GM19438 (cell line): ENCODE measurements at regions not wholly inside any gene's neighbourhood (a gene's known extent, or its start where the extent isn't known, plus 50 kb on each side); places are given as distances from the start of the nearest gene placed in this dataset.
"Not testable (repeated sequence)": the region's sequence is repeated elsewhere in the genome, so short reads cannot be mapped to it uniquely, and the experiment has no call there.

Source experiments
- ATAC-seq: cut with Tn5 transposase; IDR thresholded peaks from one replicate; pipeline ENCODE4 v1.9.1; 2021; ENCODE audit warnings: low read depth; ENCODE audit not compliant: unreplicated experiment

GRCh38 chr2:111549174-111549573 lies 334.8 kb downstream of the ANAPC1 start:
- ATAC-seq = not testable (repeated sequence)

DNA sequence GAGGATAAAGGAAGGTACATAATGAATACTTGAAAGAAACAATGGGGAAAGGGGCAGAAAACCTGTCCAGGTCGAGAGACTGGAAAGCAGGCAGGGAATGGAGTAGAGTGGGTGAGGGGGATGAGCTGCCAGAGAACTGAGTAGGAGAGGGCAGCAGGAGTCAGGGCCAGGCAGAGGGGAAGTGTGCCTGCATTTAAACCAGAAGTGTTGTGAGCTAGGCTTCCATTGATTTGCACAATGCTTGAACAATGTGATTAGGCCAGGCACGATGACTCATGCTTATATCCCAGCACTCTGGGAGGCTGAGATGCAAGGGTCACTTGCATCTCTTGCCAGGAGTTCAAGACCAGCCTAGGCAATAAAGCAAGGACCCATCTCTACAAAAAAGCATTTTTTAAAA lies 332.6 kb downstream of the ANAPC1 start:
- ATAC-seq = not testable (repeated sequence)

DNA sequence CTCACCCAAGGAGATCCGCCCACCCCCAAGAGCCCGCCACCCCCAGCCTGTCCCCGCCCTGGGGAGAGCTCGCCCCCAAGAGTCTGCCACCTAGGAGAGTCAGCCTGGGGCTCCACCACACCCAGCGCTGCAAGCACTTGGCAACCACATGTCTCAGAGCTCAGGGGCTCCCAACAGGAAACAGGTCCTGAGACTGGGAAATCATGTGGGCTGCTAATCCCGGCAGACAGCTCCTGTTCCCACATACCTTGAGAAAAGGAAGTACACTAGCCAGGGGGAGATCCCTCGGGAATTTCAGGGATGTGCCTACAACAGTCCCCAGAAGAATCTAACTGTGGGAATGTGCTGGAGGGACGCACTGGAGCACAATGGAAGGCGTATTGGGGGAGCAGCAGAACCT lies 331.4 kb downstream of the ANAPC1 start:
- not testable (repeated sequence) for ATAC-seq

DNA sequence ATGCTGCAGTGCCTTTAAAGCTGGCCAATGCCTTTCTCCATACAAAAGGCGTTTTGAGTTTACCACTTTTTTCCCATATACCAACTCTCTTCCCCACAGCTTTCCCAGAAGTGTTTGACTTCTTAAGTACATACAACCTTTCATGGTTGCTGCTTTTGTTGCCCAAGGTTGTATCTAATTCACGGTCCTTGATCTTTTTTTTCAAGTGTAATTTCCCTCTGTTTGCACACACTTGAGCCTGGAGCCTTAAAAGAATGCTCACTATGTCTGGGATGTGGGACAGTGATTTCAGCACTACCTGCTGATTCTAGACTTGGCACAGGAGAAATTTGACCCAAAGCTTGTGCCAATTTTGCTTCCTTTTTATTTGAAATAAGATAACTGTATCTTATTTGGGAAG lies 324.7 kb downstream of the ANAPC1 start:
- ATAC-seq = not testable (repeated sequence)

DNA sequence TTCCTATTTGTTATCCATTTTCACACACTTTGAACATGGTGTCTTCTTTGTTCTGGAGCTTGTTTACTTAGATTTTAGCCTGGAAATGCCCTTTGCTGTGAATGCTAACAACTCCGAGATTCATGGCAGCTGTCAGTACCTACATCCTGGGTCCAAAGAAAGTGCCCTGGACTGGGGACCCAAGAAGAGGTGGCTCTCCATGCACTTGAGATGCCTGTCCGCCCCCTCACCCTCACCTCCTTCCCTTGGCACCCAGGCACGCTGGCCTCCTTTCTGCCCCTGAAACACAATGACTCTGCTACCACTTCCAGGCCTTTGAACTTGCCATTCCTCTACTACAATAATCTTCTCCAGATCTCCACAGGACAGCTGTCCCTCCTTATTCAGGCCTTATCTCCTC lies 324.2 kb downstream of the ANAPC1 start:
- not testable (repeated sequence) for ATAC-seq

- ATAC-seq = not testable (repeated sequence)
Measured at GRCh38 chr2:111566068-111566467, 317.9 kb downstream of the ANAPC1 start.

DNA sequence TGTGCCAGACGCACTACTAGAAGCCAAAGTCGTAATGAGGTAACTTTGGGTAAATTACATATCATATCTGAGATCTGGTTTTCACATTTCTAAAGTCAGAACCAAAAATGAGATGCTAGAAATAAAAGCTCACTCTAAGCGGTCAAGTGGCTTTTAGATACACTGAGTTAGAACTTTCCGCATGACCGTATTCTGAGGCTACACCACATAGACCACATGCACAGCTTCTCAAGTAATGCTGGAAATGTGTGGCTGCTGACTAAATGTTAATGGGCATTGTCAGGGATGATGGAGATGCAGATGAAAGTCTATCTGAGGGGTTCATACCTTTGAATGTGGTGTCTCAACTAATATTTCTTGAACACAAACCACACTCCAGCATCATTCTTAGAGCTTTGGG lies 316.8 kb downstream of the ANAPC1 start:
- ATAC-seq = not testable (repeated sequence)

GRCh38 chr2:111569356-111570199 lies 314.4 kb downstream of the ANAPC1 start:
- ATAC-seq = not testable (repeated sequence)

DNA sequence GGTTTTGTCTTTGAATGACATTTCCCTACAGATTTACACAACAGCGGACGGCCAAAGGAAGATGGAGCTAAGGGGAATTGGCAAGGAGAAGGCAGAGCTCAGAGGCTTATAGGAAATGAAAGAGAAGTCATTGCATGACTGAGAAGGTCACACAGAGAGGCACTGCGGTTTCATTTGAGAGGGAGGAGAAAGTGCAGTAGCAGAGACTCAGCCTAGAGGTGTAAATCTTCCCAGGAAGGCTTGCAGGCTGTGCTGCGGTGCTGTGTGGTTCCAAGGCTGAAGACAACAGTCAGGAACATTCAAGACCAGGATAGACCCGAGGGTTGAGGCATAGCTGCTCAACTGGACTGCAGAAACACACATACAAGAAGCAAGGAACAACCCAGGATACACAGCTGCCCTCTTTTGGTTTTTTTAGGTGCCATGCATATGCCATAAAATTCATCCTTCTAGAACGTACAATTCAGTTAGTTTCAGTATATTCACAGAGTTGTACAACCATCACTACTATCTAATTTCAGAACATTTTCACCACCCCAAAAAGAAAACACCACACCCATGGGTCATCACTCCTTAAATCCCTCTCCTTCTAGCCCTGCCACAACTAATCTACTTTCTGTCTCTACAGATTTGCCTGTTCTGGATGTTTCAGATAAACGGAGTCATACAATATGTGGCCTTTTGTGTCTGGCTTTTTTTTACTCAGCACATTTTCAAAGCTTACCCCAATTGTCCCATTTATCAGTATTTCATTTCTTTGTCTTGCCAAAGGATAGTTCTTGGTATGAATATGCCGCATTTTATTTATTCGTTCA lies 313.5 kb downstream of the ANAPC1 start:
- peak; percentile 70 for ATAC-seq

DNA sequence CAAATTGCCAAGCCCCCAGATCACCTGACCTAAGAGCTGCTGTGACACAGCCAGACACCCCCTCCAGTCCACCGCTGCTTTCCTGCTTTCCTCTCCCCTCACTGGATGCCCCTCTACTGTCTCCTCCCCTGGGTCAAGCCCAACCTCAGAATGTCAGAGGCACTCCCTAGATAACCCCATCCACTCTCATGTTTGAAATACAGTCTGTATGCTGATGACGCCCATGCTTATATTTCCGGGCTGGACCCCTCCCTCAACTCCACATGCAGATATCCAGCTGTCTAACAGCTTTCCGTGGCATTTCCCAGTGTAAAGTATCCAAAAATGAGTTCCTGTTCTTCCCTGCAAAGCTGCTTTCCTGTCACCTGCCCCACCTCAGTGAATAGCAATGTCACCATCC lies 309.2 kb downstream of the ANAPC1 start:
- ATAC-seq = not testable (repeated sequence)

DNA sequence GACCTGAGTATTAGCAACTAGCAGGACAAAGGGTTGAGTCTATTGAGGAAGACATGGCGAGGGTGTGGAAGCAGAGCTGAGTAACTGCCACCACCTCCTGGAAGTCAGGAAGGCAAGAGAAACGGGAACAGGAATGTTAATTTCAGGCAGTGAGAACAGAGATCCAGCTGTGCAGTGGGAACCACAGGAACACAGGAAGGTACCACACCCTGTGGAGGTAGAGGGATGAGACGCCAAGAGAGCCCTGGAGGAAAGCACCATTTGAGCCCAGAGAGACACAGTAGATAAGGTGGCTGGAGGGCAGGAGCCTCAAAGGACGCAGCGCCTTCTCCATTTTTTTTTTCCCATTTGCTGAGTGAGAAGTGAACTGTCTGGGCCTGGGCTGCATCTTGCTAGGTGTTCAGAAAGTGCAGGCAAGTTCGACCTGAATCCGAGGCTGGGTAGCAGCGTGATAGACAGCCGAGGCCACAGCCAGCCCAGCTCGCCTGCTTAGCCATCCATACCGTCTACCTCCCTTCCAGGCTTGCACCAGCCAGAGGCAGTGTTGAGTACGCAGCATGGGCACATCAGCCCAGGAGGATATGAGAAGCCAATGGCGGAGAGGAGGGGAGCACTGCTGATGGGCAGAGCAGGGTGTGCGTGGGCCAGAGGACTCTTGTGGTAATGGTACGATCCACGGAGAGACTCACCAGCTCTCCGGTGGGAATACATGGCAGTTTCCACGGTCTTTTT lies 306.7 kb downstream of the ANAPC1 start:
- ATAC-seq = not testable (repeated sequence)

DNA sequence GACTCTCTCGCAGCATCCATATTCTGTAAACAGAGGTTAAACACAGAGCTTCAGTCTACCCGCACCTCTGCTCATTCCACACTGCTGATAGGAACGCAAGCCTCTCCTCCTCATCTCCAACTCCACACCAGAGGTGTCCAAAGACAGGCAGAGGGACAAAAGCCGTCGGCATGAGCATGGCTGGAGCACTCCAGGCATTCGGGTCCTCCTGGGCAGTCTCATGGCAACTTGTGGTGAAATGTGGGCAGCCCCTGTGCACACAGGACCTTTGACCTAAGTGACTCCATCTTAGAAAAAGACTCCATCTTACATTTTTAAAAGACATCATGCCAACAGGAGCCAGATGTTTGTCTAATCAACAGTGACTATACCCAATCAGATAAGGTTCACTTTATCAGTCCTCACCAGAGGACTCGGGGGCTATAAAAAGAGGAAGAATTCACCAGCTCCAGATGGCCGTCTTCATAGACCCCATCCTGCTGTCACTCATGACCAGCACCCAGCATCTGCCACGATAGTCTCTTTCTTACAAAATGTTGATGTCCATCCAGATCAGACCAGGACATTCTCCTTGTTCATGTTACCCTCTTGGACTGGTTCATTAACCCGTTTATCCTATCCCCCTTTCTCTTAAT lies 304.4 kb downstream of the ANAPC1 start:
- not testable (repeated sequence) for ATAC-seq

GRCh38 chr2:111580616-111581015 lies 303.4 kb downstream of the ANAPC1 start:
- ATAC-seq = not testable (repeated sequence)

GRCh38 chr2:111582090-111582489 lies 301.9 kb downstream of the ANAPC1 start:
- ATAC-seq = not testable (repeated sequence)

DNA sequence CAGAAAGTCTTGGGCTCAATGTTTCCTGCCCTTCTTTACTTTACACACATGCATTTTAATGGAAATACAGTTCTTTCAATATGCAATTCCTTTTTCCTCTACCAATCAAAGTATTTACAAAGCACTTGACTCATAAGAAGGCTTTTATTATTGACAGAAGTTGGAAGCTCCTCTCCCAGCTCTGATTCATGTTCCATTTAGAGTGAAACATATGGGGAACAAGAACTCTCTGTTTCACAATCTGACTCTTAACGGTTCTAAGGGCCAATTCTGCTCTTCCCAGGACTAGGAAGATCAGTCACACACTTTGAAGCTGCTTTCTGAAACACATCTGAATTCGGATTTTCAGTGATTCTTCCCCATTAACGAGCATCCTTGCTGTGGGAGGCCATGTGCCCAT lies 300.5 kb downstream of the ANAPC1 start:
- ATAC-seq = not testable (repeated sequence)

DNA sequence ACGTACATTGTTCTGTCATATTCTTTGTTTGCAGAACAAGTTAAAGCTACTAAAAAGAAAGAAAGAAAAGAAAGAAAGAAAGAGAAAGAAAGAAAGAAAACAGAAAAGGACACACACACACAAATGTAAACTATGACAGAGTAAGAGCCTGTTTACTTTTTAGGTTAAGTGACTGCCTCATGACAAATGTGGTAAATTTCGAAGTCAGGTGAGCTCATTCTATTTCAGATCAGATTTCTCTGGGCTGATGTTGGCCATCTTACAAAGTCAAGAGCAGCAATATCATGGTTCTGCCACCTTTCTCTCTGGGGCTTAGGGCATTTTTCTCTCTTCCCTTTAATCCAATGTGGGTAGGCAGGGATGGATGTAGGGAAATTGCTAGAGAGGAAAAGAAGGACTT lies 299.5 kb downstream of the ANAPC1 start:
- ATAC-seq = not testable (repeated sequence)

DNA sequence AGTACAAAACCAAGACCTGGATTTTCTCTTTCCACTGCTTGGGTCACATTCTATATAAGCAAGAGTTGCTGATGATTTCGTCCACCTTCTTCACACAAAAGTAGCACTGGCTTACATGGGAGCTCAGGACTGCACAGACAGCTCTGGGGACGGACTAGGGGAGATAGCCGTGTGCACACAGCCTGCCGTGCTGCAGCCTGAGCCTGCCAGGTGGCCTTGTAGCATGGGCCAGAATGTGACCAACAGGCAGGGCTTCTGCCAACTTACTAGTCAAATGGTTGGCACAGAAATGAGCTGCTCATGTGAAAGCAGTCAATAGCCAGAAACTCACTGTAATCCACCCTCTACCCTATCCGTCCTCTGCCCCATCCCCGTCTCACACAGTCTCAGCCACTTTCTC lies 299.0 kb downstream of the ANAPC1 start:
- ATAC-seq = not testable (repeated sequence)

GRCh38 chr2:111586014-111586413 lies 298.0 kb downstream of the ANAPC1 start:
- ATAC-seq = not testable (repeated sequence)

GRCh38 chr2:111595072-111595471 lies 288.9 kb downstream of the ANAPC1 start:
- ATAC-seq = not testable (repeated sequence)
